GM21390 (cell line): ENCODE measurements at regions not wholly inside any gene's neighbourhood (a gene's known extent, or its start where the extent isn't known, plus 50 kb on each side); places are given as distances from the start of the nearest gene placed in this dataset.
"Not testable (repeated sequence)": the region's sequence is repeated elsewhere in the genome, so short reads cannot be mapped to it uniquely, and the experiment has no call there.

Experiments
- ATAC-seq: cut with Tn5 transposase; IDR thresholded peaks from one replicate; pipeline ENCODE4 v1.9.1; 2021; ENCODE audit not compliant: unreplicated experiment

- not testable (repeated sequence) for ATAC-seq
These were observed 55.9 kb upstream of the ACSM6 start for GRCh38 chr10:95137990-95138625.

GRCh38 chr10:95134490-95134889 lies 59.5 kb upstream of the ACSM6 start:
- ATAC-seq = no peak

- no peak for ATAC-seq
These were observed 60.0 kb upstream of the ACSM6 start for GRCh38 chr10:95133997-95134396.

- ATAC-seq = peak; percentile 89
These were observed 60.9 kb upstream of the ACSM6 start for GRCh38 chr10:95133016-95133752.

- not testable (repeated sequence) for ATAC-seq
These were observed 61.1 kb upstream of the CYP2C8 start for GRCh38 chr10:95130429-95130828.

GRCh38 chr10:95125582-95125981 lies 56.3 kb upstream of the CYP2C8 start:
- no peak for ATAC-seq

GRCh38 chr10:95122736-95123135 lies 53.4 kb upstream of the CYP2C8 start:
- no peak for ATAC-seq

- ATAC-seq = no peak
These were observed 52.6 kb upstream of the CYP2C8 start for GRCh38 chr10:95121904-95122303.
